Endothelial cell of umbilical vein (primary cell): ENCODE measurements at regions not wholly inside any gene's neighbourhood (a gene's known extent, or its start where the extent isn't known, plus 50 kb on each side); places are given as distances from the start of the nearest gene placed in this dataset.

ENCODE experiments used
- BruUV-seq: library from RNA; stranded (reverse); fragments of 400-500 nt; replicated peaks from 2 replicates; lab custom pipeline; 2021; lab: Mats Ljungman, UMichigan
- CTCF ChIA-PET: fragments of 300-600, 350-600 bp; sonication (Branson Sonifier 250); formaldehyde crosslinking; loops from one replicate; lab custom pipeline; 2021; ENCODE audit warnings: antibody characterized with exemption, inconsistent platforms; lab: Charles Lee
- POLR2A ChIA-PET: fragments of 300-600, 350-600 bp; sonication (Branson Sonifier 250); formaldehyde crosslinking; loops from one replicate; lab custom pipeline; 2021; ENCODE audit warnings: antibody characterized with exemption, inconsistent platforms; lab: Charles Lee
- DNase-seq: peaks from one replicate; pipeline ENCODE4 v3.0.0-alpha.2; 2011; ENCODE audit warnings: low read depth, low spot score
- FAIRE-seq: peaks from 2 replicates; lab custom pipeline; 2011; peaks lifted over from hg19 to GRCh38; lab: Jason Lieb, UNC
- H2AFZ ChIP-seq: 2 replicates; pipeline ENCODE4 v1.6.0; 2012; ENCODE audit warnings: low read depth, low read length, control low read depth, inconsistent platforms
- H3K27ac ChIP-seq: 2 replicates; pipeline ENCODE4 v1.5.1; 2011; ENCODE audit warnings: low read depth, mild to moderate bottlenecking, control low read depth, low read length, moderate library complexity; ENCODE audit not compliant: insufficient read depth
- H3K27me3 ChIP-seq, 2 experiments: 2 replicates each; pipeline versions ENCODE4 v1.6.0 to v1.6.1; 2011; ENCODE audit warnings: low read length in 2 of 2, mixed read lengths in 1 of 2; ENCODE audit not compliant: control insufficient read depth in 2 of 2, insufficient read depth in 2 of 2
- H3K36me3 ChIP-seq, 2 experiments: 2 replicates in 1 of 2; 3 replicates in 1 of 2; pipeline ENCODE4 v1.5.1; 2011; ENCODE audit warnings: low read length in 2 of 2, mild to moderate bottlenecking in 1 of 2, moderate library complexity in 1 of 2; ENCODE audit not compliant: control insufficient read depth in 2 of 2, insufficient read depth in 2 of 2; ENCODE audit errors: extremely low read depth in 1 of 2
- H3K4me1 ChIP-seq: 3 replicates; pipeline ENCODE4 v1.5.1; 2011; ENCODE audit warnings: mild to moderate bottlenecking, low read length; ENCODE audit not compliant: control insufficient read depth, insufficient read depth; ENCODE audit errors: extremely low read depth
- H3K4me2 ChIP-seq: 2 replicates; pipeline ENCODE4 v1.6.1; 2011; ENCODE audit warnings: low read length, control low read depth, mixed read lengths; ENCODE audit not compliant: insufficient read depth
- H3K4me3 ChIP-seq, 3 experiments: fragments of 200-600 bp in 1 of 3; sonication (generic), shearing (Covaris generic) in 1 of 3; replicated peaks in 1 of 3; 2 replicates each; pipeline ENCODE4 v1.5.1; 2011 to 2016; ENCODE audit warnings: control low read depth in 3 of 3, low read length in 3 of 3, mild to moderate bottlenecking in 2 of 3, inconsistent platforms in 1 of 3, low read depth in 1 of 3, moderate library complexity in 1 of 3; ENCODE audit not compliant: insufficient read depth in 1 of 3
- H3K79me2 ChIP-seq: 2 replicates; pipeline ENCODE4 v1.6.0; 2012; ENCODE audit warnings: low read length, inconsistent platforms; ENCODE audit not compliant: control insufficient read depth, insufficient read depth
- H3K9ac ChIP-seq: replicated peaks from 2 replicates; pipeline ENCODE3; 2011; ENCODE audit warnings: low read length, control low read depth; ENCODE audit not compliant: insufficient read depth; ENCODE audit errors: extremely low read depth
- H3K9me1 ChIP-seq: replicated peaks from 3 replicates; pipeline ENCODE4 v1.6.0; 2011; ENCODE audit warnings: mild to moderate bottlenecking, low read length; ENCODE audit not compliant: control insufficient read depth, insufficient read depth; ENCODE audit errors: extremely low read depth
- H3K9me3 ChIP-seq: replicated peaks from 2 replicates; pipeline ENCODE4 v1.5.1; 2012; ENCODE audit warnings: low read length, inconsistent platforms; ENCODE audit not compliant: control insufficient read depth, insufficient read depth
- H4K20me1 ChIP-seq: replicated peaks from 2 replicates; pipeline ENCODE3; 2011; ENCODE audit warnings: mild to moderate bottlenecking, low read length; ENCODE audit not compliant: control insufficient read depth, insufficient read depth; ENCODE audit errors: extremely low read depth
- CTCF ChIP-seq, 2 donors: IDR thresholded peaks; 1 replicate in 1 of 2; 2 replicates in 1 of 2; pipeline ENCODE4 v1.5.1; 2011; ENCODE audit warnings: low read length in 2 of 2, mild to moderate bottlenecking in 2 of 2, moderate library complexity in 2 of 2, control low read depth in 1 of 2, inconsistent platforms in 1 of 2, low read depth in 1 of 2; ENCODE audit not compliant: insufficient read depth in 1 of 2; ENCODE audit errors: extremely low read depth in 1 of 2
- EZH2 ChIP-seq: IDR thresholded peaks from 2 replicates; pipeline ENCODE4 v1.6.1; 2012; ENCODE audit warnings: borderline replicate concordance, low read depth, mild to moderate bottlenecking, moderate library complexity, low read length, inconsistent platforms; ENCODE audit not compliant: severe bottlenecking
- FOS ChIP-seq: IDR thresholded peaks from 2 replicates; pipeline ENCODE4 v1.6.1; 2011; ENCODE audit warnings: mild to moderate bottlenecking, low read length, moderate library complexity, borderline replicate concordance; ENCODE audit not compliant: insufficient read depth
- GATA2 ChIP-seq: IDR thresholded peaks from 2 replicates; pipeline ENCODE4 v1.7.0; 2011; ENCODE audit warnings: low read depth, mild to moderate bottlenecking, moderate library complexity, mixed read lengths, low read length; ENCODE audit not compliant: insufficient read length, insufficient read depth
- JUN ChIP-seq: IDR thresholded peaks from 2 replicates; pipeline ENCODE4 v1.6.1; 2011; ENCODE audit warnings: borderline replicate concordance, low read depth; ENCODE audit not compliant: insufficient read length, insufficient read depth
- MAX ChIP-seq: IDR thresholded peaks from 2 replicates; pipeline ENCODE4 v1.6.1; 2011; ENCODE audit not compliant: insufficient read depth, insufficient read length
- MYC ChIP-seq: IDR thresholded peaks from one replicate; pipeline ENCODE4 v1.6.1; 2011; ENCODE audit warnings: mild to moderate bottlenecking, low read depth, low read length
- POLR2A ChIP-seq: IDR thresholded peaks from 2 replicates; pipeline ENCODE4 v1.6.1; 2012; ENCODE audit warnings: low read depth, mild to moderate bottlenecking, control low read depth, low read length
- POLR2AphosphoS5 ChIP-seq: IDR thresholded peaks from 2 replicates; pipeline ENCODE4 v1.6.1; 2012; ENCODE audit warnings: low read depth, mild to moderate bottlenecking, control low read depth, low read length, moderate library complexity; ENCODE audit not compliant: insufficient read depth
- dilution Hi-C: fragments of 300-500 bp; cut with MboI; formaldehyde crosslinking; loops from one replicate; pipeline ENCODE4 v1.15.0; 2019; ENCODE audit warnings: low sequenced_read_pairs; ENCODE audit not compliant: extremely low pct_ligation_motif_present
- intact Hi-C: fragments of 100-400 bp; cut with micrococcal nuclease; formaldehyde crosslinking; loops from one replicate; pipeline ENCODE4 v1.10.0; 2022

- intact Hi-C loops (no loop called here), dilution Hi-C loops (no loop called here)
- no peaks in the 10 kb centered on the region for H3K4me1 ChIP-seq
- no peak for TF ChIP-seq EZH2
- no peak for TF ChIP-seq POLR2A
- no peak for TF ChIP-seq POLR2AphosphoS5
- no peak for TF ChIP-seq GATA2
- TF ChIP-seq FOS, result no peak
- TF ChIP-seq MAX, result no peak
- no peak for TF ChIP-seq JUN
- no peak for TF ChIP-seq CTCF (IDR thresholded peaks at IDR 0.05; ENCODE audit: extremely low read depth in 1 of 2, insufficient read depth in 1 of 2, low read depth in 1 of 2, low read length in 2 of 2)
- no peak for TF ChIP-seq MYC
- CTCF ChIA-PET, result no interaction called here
- H3K9me1 ChIP-seq, result no peaks in the 10 kb centered on the region
- POLR2A ChIA-PET, result no interaction called here
- no peaks in the 10 kb centered on the region for H3K36me3 ChIP-seq
- DNase-seq, result no peak
- H3K9ac ChIP-seq, result no peak overlapping the region
- H3K27ac ChIP-seq, result no peak overlapping the region
- H3K4me2 ChIP-seq, result no peak overlapping the region
- H3K79me2 ChIP-seq, result no peaks in the 10 kb centered on the region
- no peaks in the 10 kb centered on the region for H3K27me3 ChIP-seq
- H3K9me3 ChIP-seq, result no peaks in the 10 kb centered on the region
- H3K4me3 ChIP-seq, result no peak overlapping the region
- no TSS peak for BruUV-seq
- FAIRE-seq, result no peak
- H2AFZ ChIP-seq, result no peak overlapping the region
- H4K20me1 ChIP-seq, result no peaks in the 10 kb centered on the region
Observed at GRCh38 chr5:82562696-82563240, 284.6 kb upstream of the RPS23 start.
